ENCODE measurements at regions not wholly inside any gene's neighbourhood (a gene's known extent, or its start where the extent isn't known, plus 50 kb on each side); places are given as distances from the start of the nearest gene placed in this dataset.

DNA sequence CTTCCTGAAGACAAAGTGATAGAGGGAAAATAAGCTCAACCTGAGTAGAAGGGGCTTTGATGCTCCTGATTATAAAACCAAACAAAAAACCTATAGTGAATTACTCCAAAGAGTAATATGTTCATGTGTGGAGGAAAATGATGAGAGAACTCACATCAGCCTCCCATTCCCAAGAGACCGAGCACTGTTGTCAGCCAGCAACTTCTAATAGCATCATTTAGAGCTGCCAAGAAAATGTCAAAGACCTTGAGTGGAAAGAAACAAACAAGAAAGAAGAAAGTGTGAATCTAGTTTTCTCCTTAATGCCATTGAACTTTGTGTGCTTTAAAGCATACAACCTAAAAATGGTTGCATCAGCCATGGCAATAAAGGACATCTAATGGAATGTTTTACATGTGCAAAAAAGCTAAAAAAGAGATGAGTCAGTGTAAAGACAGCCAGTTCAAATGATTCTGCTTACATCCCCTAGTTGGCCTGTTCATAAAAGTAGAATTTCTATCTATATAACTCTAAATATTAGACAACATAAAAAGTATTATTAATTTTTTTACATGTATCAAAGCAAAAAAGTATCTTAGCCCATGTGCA is 1066.2 kb downstream of the TDRD15 start:
- DNase-seq, result no peak

DNA sequence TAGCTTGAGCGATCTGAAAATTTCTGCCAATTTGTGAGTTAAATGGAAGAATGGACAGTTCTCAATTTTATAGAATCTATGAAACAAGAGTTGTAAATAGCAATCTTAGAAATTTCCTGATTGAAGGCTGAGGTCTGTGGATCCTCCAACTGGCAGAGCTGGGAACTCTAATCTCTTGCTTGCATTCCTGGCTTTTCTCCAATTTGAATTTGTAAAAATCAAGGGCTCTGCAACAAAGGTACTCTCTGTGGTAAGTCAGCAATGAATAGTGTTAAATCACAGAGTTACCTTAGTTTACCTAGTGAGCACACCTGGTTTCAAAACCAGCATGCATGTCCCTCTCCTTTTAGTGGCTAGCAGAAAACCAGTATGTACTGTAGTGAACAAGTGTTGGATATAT is 1070.5 kb downstream of the TDRD15 start:
- no peak for DNase-seq

GRCh38 chr2:22196806-22197205 is 1073.0 kb downstream of the TDRD15 start:
- no peak for DNase-seq

DNA sequence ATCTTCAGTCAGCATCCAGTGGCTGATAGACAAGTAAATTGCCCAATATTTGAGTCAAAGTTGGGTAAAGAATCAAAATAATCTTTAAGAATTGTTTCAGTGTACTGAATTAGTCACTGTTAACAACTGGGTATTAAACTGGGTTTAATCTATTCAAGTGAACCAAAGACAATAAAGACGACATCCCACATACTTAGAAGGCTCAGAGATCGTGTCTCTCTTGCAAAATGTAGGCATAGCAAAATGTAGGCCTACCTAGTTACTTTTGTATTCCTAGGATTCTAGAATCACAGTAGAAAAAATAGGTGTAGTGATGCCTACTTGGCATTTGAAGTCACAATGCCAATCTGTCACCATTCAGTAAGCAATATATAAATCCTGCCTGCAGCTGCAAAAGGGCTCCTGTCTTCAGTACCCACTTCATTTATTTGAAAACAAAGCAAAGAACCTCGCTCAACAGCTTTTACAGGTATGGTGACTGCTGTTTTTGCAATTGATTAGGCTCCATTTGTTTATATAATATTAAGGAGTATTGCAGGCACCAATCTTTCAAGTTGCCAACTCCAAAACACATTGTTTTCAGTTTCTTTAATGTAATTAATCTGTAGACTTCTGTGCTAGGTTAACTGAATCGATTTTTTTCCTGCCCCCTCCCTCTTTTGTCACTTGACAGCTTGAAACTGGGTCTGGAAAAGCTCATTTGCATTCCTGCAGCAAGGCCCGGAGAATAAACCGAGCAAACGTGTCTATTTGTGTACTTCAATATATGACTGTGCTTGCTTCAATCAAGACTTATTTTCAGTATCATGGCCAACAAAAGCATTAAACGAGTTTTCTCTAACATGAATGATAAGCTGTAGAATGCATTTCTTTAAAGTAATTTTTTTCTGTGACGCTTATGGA is 1074.9 kb downstream of the TDRD15 start:
- no peak for DNase-seq

DNA sequence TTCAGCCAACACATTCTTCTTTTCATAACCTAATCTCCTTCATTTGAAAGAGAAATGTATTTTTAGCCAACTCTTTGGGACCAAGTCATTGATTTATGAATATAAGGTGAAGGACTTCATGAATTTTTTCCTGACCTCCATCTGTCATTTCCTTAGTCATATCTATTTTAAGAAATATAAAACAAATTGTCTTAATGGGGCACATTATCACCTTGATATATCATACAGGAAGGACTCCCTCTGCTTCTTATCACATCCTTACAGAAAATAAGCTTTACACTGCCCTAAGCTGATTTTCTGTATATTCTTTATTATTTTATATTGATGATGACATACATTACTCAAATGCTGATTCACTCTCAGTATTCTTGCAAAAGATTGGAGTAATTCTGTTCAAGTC is 1076.2 kb downstream of the TDRD15 start:
- no peak for DNase-seq

DNA sequence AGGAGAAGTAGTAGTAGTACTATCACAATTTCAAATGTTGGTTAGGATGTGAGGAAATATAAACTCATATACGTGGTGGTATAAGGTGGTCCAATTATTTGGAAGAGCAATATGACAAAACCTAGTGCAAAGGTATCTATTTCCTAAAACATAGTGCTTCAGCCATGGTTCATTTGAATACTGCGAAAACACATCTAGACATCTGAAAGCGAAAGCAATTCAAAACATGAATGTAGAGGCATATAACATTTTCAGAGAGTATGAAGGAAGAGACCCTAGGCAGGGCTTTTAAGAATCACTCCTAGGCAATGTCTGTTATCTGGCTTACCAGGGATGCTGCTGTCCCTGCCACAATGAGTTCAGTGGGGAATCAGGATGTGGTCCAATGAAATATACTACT is 1085.8 kb downstream of the TDRD15 start:
- DNase-seq, result no peak

GRCh38 chr2:22213237-22213636 is 1089.5 kb downstream of the TDRD15 start:
- no peak for DNase-seq

GRCh38 chr2:22215517-22215916 is 1091.7 kb downstream of the TDRD15 start:
- no peak for DNase-seq

GRCh38 chr2:22217881-22218280 is 1094.1 kb downstream of the TDRD15 start:
- no peak for DNase-seq

DNA sequence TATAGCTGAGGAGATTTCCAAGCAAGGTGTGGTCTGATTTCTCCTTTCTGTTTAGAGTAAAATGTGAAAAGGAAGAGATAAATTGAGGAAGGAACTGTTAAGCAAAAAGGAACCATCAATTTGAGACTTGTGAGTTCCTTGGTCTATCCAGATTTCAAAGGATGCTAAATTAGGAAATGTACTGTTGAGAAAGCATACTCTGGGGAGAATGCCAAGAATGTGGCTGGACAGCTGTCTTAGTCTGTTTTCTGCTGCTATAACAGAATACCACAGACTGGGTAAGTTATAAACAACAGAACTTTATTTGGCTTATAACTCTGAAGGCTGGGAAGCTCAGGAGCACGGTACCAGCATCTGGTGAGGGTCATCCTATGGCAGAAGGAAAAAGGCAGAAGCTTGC is 1097.2 kb downstream of the TDRD15 start:
- DNase-seq, result no peak

DNA sequence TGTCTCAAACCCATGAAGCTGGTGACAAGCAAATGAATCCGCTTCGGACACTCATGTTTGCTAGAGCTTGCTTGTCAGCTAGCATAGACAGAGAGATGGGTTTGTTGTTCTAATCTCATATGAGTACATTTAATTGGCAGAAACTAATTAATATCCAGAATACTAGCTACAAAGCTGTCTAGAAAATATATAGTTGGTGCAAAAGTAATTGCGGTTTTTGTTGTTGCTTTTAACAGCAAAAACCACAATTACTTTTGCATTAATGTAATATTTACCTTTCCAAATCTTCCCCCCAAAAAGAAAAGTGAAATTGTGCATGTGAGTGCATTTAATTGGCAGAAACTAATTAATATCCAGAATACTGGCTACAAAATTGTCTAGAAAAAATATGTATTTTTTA is 1115.2 kb downstream of the TDRD15 start:
- no peak for DNase-seq

DNA sequence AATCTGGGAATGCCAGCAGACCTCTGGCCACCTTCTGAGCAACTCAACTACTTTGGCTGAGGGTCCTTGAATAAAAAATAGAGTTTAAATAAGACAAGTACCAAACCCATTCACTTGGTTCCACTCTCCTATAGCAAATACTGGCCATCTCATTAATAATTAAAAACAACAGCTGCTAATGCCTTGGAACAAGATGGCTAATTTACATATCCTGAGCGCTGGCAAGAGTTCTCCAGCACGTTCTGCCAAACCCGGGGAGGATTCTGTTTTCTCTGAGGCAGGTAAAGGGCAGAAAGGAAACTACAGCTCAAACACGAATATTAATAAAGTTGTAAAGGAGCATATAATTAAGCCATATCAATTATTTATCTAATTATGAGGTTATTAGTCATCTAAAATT is 1123.7 kb downstream of the TDRD15 start:
- no peak for DNase-seq

- DNase-seq, result no peak
Observed at GRCh38 chr2:22248851-22249250, 1125.1 kb downstream of the TDRD15 start.

DNA sequence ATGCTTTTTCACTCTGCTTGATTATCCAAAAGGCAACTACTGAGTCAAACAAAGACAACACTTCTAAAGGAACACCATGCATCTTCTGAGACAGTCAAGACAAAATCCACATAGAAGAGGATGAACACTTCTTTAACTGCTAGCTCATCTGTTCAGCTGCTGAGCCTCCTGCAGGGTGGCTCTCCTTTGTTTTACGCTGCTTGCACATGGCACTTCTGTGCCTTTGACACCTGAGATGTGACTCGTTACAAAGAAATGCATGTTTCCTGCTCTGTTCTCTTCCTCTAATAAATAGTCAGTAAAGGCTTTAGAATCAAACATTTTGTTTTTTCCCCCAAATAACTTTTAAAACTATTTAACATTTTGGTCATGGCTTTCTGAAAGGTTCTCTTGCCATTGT is 1129.4 kb downstream of the TDRD15 start:
- DNase-seq, result no peak

DNA sequence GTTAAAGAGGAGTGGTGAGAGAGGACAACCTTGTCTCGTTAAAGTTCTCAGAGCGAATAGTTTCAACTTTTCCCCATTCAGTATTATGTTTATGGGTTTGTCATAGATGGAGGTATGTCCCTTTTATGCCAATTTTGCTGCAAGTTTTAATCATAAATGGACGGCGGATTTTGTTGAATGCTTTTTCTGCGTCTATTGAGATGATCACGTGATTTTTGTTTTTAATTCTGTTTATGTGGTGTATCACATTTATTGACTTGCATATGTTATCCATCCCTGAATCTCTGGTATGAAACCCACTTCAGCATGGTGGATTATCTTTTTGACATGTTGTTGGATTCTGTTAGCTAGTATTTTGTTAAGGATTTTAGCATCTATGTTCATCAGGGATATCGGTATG is 1123.8 kb upstream of the KLHL29 start:
- no peak for DNase-seq

GRCh38 chr2:22270341-22270740 is 1114.6 kb upstream of the KLHL29 start:
- no peak for DNase-seq

DNA sequence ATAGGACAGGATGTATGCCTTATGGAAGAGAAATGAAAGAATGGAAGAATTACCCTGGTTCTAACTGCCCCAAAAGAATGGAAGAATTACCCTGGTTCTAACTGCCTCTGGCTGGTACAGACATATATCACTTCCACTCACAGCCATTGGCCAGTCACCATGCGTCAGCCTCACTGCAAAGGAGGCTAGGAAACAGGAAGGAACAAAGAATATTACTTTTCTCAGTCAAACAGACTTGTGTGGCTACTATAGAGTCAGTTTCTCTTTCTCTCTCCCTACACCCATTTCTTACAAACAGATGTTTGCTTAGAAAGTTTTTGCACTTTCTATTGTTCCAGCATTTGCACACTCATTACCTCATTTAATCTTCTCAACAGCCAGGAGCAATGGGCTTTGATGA is 1111.1 kb upstream of the KLHL29 start:
- no peak for DNase-seq

DNA sequence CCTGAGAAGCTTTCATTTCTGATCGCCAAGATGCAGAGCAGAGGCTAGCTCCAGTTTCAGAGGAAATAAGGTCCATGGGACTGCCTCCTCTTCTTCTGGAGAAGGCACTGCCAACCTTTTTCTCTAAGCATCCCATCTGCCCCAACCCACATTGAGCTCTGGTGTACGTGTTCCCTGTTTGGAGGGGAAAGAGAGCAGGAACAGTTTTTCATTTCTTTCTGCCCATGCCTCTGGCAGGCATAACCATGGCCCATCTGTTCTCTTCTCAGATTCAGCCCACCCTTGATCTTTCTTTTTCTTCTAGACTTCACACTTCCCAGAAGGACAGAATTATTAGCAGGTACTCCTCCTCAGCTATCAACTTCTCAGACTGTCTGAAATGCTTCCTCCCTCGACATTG is 1110.3 kb upstream of the KLHL29 start:
- DNase-seq, result no peak

GRCh38 chr2:22276696-22277095 is 1108.3 kb upstream of the KLHL29 start:
- no peak for DNase-seq

GRCh38 chr2:22279541-22279940 is 1105.4 kb upstream of the KLHL29 start:
- no peak for DNase-seq

GRCh38 chr2:22281033-22281432 is 1103.9 kb upstream of the KLHL29 start:
- DNase-seq, result peak; percentile 43

GRCh38 chr2:22282220-22282619 is 1102.8 kb upstream of the KLHL29 start:
- DNase-seq, result no peak

DNA sequence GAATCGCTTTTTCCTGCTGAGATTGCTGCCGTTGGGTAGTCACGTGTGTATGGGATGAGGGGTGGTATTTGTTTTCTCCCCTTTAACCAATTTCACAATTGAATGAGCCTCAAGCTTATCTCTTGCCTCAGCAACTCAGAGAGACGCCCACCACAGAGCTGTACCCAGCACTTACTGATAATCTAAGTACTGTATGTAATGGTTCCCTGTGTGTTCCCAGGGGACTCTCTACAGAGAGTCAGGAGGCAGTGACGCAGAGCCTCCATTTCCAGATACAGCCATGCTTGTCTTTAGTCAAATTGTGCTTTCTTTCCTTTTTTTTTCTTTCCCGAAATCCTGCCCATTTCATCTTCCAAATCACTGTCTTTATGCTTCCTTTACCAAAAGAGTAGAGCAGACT is 1102.1 kb upstream of the KLHL29 start:
- no peak for DNase-seq

GRCh38 chr2:22283436-22283835 is 1101.5 kb upstream of the KLHL29 start:
- DNase-seq, result no peak

DNA sequence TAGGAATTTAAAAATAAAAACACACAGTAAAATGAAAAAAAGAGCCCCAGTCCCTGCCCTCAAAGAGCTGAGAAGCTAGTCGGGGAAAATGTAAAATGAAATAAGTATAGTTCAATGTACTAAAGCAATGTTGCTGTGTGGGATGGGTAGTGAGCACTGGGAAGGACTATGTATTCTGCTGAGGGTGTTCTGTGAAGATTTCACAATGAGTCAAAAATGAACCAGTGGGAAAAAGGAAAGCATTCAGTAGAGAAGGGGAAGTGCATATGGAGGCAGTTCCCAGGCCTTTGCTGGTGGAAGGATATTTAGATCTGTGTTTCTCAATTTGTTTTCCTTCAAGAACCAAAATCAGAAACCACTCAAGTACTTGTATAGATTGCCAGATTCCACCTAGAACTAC is 1094.7 kb upstream of the KLHL29 start:
- no peak for DNase-seq
